ENCODE measurements at regions not wholly inside any gene's neighbourhood (a gene's known extent, or its start where the extent isn't known, plus 50 kb on each side); places are given as distances from the start of the nearest gene placed in this dataset.

DNA sequence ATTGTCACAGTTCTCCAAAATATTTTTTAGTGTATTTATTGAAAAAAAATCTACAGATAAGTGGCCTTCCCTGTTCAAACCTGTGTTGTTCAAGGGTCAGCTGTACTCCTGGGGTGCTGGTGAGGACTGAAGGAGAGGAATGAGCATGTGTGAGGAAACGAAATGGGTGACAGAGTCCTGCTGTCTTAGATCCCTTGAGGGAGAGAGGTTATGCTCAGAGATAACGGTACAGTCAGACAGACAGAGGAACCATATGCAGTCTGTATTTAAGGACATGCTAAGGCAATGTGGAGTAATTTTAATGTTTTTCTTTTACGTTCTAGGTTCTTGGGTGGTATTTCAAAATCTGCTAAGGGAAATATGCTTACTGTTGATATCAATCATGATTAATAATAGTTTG lies 352.9 kb upstream of the RGS6 start:
- no peaks in the 10 kb centered on the region for H3K4me1 ChIP-seq (ENCODE audit: control insufficient read depth in 2 of 2, insufficient read depth in 2 of 2, low read length in 2 of 2)
- no peak overlapping the region for H3K9ac ChIP-seq (ENCODE audit: low read depth in 1 of 2, low read length in 2 of 2)
- no peaks in the 10 kb centered on the region for H3K27me3 ChIP-seq (ENCODE audit: control insufficient read depth in 2 of 2, insufficient read depth in 2 of 2, low read length in 2 of 2)
- H3K4me3 ChIP-seq (ENCODE audit: low read length in 2 of 2) = no peak overlapping the region
- H3K27ac ChIP-seq (ENCODE audit: low read depth in 2 of 2, low read length in 2 of 2) = no peak overlapping the region
- no peaks in the 10 kb centered on the region for H3K36me3 ChIP-seq (ENCODE audit: control insufficient read depth in 2 of 2, insufficient read depth in 2 of 2, low read length in 2 of 2)
- no peaks in the 10 kb centered on the region for H3K9me3 ChIP-seq (ENCODE audit: control insufficient read depth in 2 of 2, low read length in 2 of 2)

DNA sequence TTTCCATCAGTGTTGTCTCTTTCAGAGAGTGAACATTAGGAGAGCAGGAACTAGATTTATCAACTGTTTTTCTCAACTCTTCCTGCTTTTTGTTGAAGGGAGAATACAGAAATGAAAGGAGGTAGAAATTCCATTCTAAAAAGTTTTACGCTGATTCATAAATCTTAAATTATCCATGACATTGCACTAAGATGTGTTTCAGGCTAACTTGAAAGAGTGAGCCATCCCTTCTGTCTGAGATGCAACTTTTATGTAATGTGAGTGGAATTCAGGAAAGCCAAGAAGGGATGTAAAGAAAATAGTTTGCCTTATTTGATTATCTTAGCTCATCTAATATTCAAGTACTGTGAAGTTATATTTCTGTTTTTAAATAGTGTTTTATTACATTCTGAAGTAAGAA lies 349.5 kb upstream of the RGS6 start:
- no peak overlapping the region for H3K27ac ChIP-seq (ENCODE audit: low read depth in 2 of 2, low read length in 2 of 2)
- H3K4me3 ChIP-seq (ENCODE audit: low read length in 2 of 2) = no peak overlapping the region
- no peak overlapping the region for H3K9ac ChIP-seq (ENCODE audit: low read depth in 1 of 2, low read length in 2 of 2)
- no peaks in the 10 kb centered on the region for H3K9me3 ChIP-seq (ENCODE audit: control insufficient read depth in 2 of 2, low read length in 2 of 2)
- H3K36me3 ChIP-seq (ENCODE audit: control insufficient read depth in 2 of 2, insufficient read depth in 2 of 2, low read length in 2 of 2) = no peaks in the 10 kb centered on the region
- H3K27me3 ChIP-seq (ENCODE audit: control insufficient read depth in 2 of 2, insufficient read depth in 2 of 2, low read length in 2 of 2) = no peaks in the 10 kb centered on the region
- H3K4me1 ChIP-seq (ENCODE audit: control insufficient read depth in 2 of 2, insufficient read depth in 2 of 2, low read length in 2 of 2) = no peaks in the 10 kb centered on the region

DNA sequence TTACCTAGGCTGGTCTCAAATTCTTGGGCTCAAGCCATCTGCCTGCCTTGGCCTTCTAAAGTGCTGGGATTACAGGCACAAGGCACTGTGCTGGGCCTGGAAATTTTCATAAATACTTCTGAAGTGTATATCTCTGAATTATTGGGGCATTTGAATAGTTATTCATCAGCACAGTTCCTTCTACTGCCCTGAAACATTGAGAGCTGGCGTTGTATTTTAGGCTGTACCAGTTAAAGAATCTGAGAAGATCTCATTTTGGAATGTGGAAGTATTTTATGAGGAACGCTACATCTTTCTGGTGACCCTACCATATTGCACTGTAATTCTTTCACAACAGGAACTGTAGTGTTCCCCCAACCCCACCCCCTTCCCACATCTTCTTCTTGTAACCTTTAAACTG lies 349.0 kb upstream of the RGS6 start:
- Histone ChIP-seq H3K9me3 (ENCODE audit: control insufficient read depth in 2 of 2, low read length in 2 of 2) (no peaks in the 10 kb centered on the region), H3K27me3 (ENCODE audit: control insufficient read depth in 2 of 2, insufficient read depth in 2 of 2, low read length in 2 of 2) (no peaks in the 10 kb centered on the region), H3K9ac (ENCODE audit: low read depth in 1 of 2, low read length in 2 of 2) (no peak overlapping the region), H3K27ac (ENCODE audit: low read depth in 2 of 2, low read length in 2 of 2) (no peak overlapping the region), H3K4me1 (ENCODE audit: control insufficient read depth in 2 of 2, insufficient read depth in 2 of 2, low read length in 2 of 2) (no peaks in the 10 kb centered on the region), H3K4me3 (ENCODE audit: low read length in 2 of 2) (no peak overlapping the region), H3K36me3 (ENCODE audit: control insufficient read depth in 2 of 2, insufficient read depth in 2 of 2, low read length in 2 of 2) (no peaks in the 10 kb centered on the region)

DNA sequence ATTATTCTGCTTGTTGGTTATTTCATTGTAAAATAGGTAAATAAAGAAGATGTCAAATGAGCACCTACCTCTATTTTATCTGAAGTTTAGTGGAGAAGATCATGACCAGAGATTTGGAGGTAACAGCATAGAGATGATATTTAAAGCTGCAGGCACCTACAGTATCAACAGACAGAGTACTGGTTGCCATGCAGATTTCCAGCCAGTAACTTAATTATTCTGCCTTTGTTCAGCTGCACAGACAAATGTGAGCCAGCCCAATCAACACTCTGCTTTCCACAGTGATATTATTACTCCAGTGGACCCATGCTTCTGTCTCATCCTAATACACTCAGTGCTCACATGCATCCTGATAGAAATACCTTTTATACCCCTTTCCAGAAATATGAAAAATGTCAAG lies 348.5 kb upstream of the RGS6 start:
- H3K9ac ChIP-seq (ENCODE audit: low read depth in 1 of 2, low read length in 2 of 2) = no peak overlapping the region
- no peaks in the 10 kb centered on the region for H3K27me3 ChIP-seq (ENCODE audit: control insufficient read depth in 2 of 2, insufficient read depth in 2 of 2, low read length in 2 of 2)
- H3K4me3 ChIP-seq (ENCODE audit: low read length in 2 of 2) = no peak overlapping the region
- no peaks in the 10 kb centered on the region for H3K4me1 ChIP-seq (ENCODE audit: control insufficient read depth in 2 of 2, insufficient read depth in 2 of 2, low read length in 2 of 2)
- H3K9me3 ChIP-seq (ENCODE audit: control insufficient read depth in 2 of 2, low read length in 2 of 2) = no peaks in the 10 kb centered on the region
- no peaks in the 10 kb centered on the region for H3K36me3 ChIP-seq (ENCODE audit: control insufficient read depth in 2 of 2, insufficient read depth in 2 of 2, low read length in 2 of 2)
- H3K27ac ChIP-seq (ENCODE audit: low read depth in 2 of 2, low read length in 2 of 2) = no peak overlapping the region

DNA sequence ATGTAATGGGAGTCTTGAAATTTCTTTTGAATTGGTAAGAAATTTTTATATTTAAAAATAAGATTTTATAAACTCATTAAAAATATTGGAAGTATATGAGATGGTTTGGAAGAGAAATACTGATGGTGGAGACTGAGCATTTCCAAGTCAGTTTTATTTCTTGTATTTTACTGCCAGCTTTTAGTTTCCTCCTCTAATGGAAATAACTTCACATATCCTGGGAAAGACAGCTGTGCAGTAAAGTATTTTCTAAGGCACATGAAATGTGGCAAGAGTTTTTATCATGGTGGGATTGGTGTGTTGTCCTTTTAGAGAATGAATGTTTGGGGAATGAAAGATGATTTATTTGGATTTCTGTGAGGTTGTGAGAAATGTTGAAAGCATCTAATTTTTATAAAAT lies 346.9 kb upstream of the RGS6 start:
- Histone ChIP-seq H3K4me3 (ENCODE audit: low read length in 2 of 2) (no peak overlapping the region), H3K9me3 (ENCODE audit: control insufficient read depth in 2 of 2, low read length in 2 of 2) (no peaks in the 10 kb centered on the region), H3K9ac (ENCODE audit: low read depth in 1 of 2, low read length in 2 of 2) (no peak overlapping the region), H3K27me3 (ENCODE audit: control insufficient read depth in 2 of 2, insufficient read depth in 2 of 2, low read length in 2 of 2) (no peaks in the 10 kb centered on the region), H3K27ac (ENCODE audit: low read depth in 2 of 2, low read length in 2 of 2) (no peak overlapping the region), H3K36me3 (ENCODE audit: control insufficient read depth in 2 of 2, insufficient read depth in 2 of 2, low read length in 2 of 2) (no peaks in the 10 kb centered on the region), H3K4me1 (ENCODE audit: control insufficient read depth in 2 of 2, insufficient read depth in 2 of 2, low read length in 2 of 2) (no peaks in the 10 kb centered on the region)

DNA sequence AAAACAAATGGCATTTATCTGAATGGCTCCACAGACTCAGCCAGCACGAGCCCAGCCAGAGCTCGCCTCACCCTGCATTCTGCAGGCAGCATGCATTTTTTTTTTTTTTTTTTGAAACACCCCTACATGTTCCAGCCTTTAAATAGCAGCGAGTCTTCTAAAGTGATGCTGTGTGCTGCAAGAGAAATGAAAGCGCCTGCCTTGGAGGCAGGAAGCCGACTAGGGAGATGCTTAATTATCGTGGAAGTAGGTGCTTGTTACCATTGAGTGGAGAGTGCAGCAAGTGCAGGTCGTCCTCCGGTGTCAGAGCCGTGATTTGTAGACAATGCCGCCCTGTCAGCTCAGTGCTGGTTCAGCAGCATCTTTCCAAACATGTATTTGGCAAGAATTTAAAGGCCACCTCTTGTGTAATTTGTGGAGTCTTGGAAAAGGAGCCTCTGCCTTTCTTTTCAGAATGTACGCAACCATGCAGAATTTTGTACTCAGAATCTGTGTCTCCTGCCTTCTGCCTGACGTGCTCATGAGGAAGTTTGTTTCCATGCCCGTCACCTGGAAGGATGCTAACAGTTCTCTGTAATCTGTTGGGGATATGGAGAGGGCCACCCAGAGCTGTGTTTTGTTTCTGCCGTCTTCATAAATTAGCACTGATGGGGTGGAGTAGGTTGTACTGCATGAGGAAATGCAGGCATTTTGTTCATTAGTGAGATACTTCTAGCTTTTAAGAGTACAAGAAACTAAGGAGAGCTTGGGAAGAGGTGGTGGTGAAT lies 345.9 kb upstream of the RGS6 start:
- no peaks in the 10 kb centered on the region for H3K4me1 ChIP-seq (ENCODE audit: control insufficient read depth in 2 of 2, insufficient read depth in 2 of 2, low read length in 2 of 2)
- H3K9me3 ChIP-seq (ENCODE audit: control insufficient read depth in 2 of 2, low read length in 2 of 2) = no peaks in the 10 kb centered on the region
- no peak overlapping the region for H3K27ac ChIP-seq (ENCODE audit: low read depth in 2 of 2, low read length in 2 of 2)
- no peak overlapping the region for H3K9ac ChIP-seq (ENCODE audit: low read depth in 1 of 2, low read length in 2 of 2)
- no peaks in the 10 kb centered on the region for H3K27me3 ChIP-seq (ENCODE audit: control insufficient read depth in 2 of 2, insufficient read depth in 2 of 2, low read length in 2 of 2)
- H3K4me3 ChIP-seq (ENCODE audit: low read length in 2 of 2) = peak overlapping the region in 1 of 2 donors; percentile 14
- no peaks in the 10 kb centered on the region for H3K36me3 ChIP-seq (ENCODE audit: control insufficient read depth in 2 of 2, insufficient read depth in 2 of 2, low read length in 2 of 2)

DNA sequence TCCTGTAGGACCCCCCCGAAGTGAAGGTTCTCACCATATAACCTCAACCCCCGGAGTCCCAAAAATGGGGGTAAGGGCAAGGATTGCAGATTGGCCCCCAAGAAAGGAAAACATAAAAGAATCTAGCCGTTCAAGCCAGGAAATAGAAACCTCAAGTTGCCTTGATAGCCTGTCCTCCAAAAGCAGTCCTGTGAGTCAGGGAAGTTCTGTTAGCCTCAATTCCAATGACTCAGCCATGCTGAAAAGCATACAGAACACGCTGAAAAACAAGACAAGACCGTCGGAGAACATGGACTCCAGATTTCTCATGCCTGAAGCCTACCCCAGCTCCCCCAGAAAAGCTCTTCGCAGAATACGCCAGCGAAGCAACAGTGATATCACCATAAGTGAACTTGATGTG lies 344.2 kb upstream of the RGS6 start:
- no peak overlapping the region for H3K27ac ChIP-seq (ENCODE audit: low read depth in 2 of 2, low read length in 2 of 2)
- no peaks in the 10 kb centered on the region for H3K27me3 ChIP-seq (ENCODE audit: control insufficient read depth in 2 of 2, insufficient read depth in 2 of 2, low read length in 2 of 2)
- H3K9me3 ChIP-seq (ENCODE audit: control insufficient read depth in 2 of 2, low read length in 2 of 2) = no peaks in the 10 kb centered on the region
- H3K4me1 ChIP-seq (ENCODE audit: control insufficient read depth in 2 of 2, insufficient read depth in 2 of 2, low read length in 2 of 2) = peaks cover 0 to 3% of the 10 kb centered on the region in 2 donors
- H3K4me3 ChIP-seq (ENCODE audit: low read length in 2 of 2) = no peak overlapping the region
- no peaks in the 10 kb centered on the region for H3K36me3 ChIP-seq (ENCODE audit: control insufficient read depth in 2 of 2, insufficient read depth in 2 of 2, low read length in 2 of 2)
- H3K9ac ChIP-seq (ENCODE audit: low read depth in 1 of 2, low read length in 2 of 2) = no peak overlapping the region

DNA sequence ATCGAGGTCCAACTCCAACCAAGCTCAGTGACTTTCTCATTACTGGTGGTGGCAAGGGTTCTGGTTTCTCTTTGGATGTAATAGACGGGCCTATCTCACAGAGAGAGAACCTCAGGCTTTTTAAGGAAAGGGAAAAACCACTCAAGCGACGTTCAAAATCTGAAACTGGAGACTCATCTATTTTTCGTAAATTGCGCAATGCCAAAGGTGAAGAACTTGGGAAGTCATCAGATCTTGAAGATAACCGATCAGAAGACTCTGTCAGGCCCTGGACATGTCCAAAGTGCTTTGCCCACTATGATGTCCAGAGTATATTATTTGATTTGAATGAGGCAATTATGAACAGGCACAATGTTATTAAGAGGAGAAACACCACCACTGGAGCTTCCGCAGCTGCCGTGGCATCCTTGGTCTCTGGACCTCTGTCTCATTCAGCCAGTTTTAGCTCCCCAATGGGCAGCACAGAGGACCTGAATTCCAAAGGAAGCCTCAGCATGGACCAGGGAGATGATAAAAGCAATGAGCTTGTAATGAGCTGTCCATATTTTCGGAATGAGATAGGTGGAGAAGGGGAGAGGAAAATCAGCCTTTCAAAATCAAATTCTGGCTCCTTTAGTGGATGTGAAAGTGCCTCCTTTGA lies 343.5 kb upstream of the RGS6 start:
- Histone ChIP-seq H3K4me1 (ENCODE audit: control insufficient read depth in 2 of 2, insufficient read depth in 2 of 2, low read length in 2 of 2) (peaks cover 0 to 3% of the 10 kb centered on the region in 2 donors), H3K36me3 (ENCODE audit: control insufficient read depth in 2 of 2, insufficient read depth in 2 of 2, low read length in 2 of 2) (no peaks in the 10 kb centered on the region), H3K9me3 (ENCODE audit: control insufficient read depth in 2 of 2, low read length in 2 of 2) (no peaks in the 10 kb centered on the region), H3K27me3 (ENCODE audit: control insufficient read depth in 2 of 2, insufficient read depth in 2 of 2, low read length in 2 of 2) (no peaks in the 10 kb centered on the region), H3K27ac (ENCODE audit: low read depth in 2 of 2, low read length in 2 of 2) (no peak overlapping the region), H3K9ac (ENCODE audit: low read depth in 1 of 2, low read length in 2 of 2) (no peak overlapping the region), H3K4me3 (ENCODE audit: low read length in 2 of 2) (no peak overlapping the region)

DNA sequence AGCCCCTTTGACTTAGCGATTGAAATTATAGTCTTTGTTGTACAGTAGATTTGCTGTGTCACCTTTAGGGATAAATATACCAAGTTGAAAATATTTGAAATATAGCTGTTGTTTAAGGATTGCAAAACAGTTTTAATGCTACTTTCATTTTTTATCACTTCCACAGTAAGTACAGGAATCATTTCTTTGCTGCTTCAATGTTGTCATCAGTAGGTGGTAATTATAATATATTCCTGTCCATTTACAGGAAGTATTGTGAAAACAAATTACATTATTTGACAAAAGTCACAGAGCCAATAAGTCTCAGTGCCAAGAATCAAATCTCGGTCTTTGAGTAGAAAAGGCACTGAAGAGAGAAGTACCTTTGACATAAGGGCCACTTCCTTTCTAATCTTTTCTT lies 342.6 kb upstream of the RGS6 start:
- no peaks in the 10 kb centered on the region for H3K36me3 ChIP-seq (ENCODE audit: control insufficient read depth in 2 of 2, insufficient read depth in 2 of 2, low read length in 2 of 2)
- no peaks in the 10 kb centered on the region for H3K9me3 ChIP-seq (ENCODE audit: control insufficient read depth in 2 of 2, low read length in 2 of 2)
- no peak overlapping the region for H3K9ac ChIP-seq (ENCODE audit: low read depth in 1 of 2, low read length in 2 of 2)
- no peak overlapping the region for H3K27ac ChIP-seq (ENCODE audit: low read depth in 2 of 2, low read length in 2 of 2)
- peaks cover 0 to 3% of the 10 kb centered on the region in 2 donors for H3K4me1 ChIP-seq (ENCODE audit: control insufficient read depth in 2 of 2, insufficient read depth in 2 of 2, low read length in 2 of 2)
- H3K27me3 ChIP-seq (ENCODE audit: control insufficient read depth in 2 of 2, insufficient read depth in 2 of 2, low read length in 2 of 2) = no peaks in the 10 kb centered on the region
- H3K4me3 ChIP-seq (ENCODE audit: low read length in 2 of 2) = no peak overlapping the region

DNA sequence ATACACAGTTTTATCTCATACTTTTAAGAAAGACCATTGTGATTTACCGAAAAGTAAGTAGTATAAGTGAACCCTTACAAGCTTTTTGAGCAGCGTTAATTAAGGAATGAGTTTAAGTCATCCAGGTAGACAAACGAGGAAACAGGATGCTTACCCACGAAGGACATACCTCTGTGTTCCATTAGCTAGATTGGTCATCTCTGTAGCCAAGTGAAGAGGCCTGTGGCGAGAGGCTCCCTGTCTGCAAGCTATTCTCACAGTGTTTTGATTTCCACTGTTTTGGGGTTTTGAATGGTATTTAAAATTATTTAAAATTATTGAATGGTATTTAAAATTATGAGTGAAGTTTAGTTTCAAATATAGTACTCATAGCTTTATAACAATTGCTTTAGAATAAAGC lies 342.1 kb upstream of the RGS6 start:
- Histone ChIP-seq H3K27me3 (ENCODE audit: control insufficient read depth in 2 of 2, insufficient read depth in 2 of 2, low read length in 2 of 2) (no peaks in the 10 kb centered on the region), H3K4me1 (ENCODE audit: control insufficient read depth in 2 of 2, insufficient read depth in 2 of 2, low read length in 2 of 2) (peaks cover 0 to 3% of the 10 kb centered on the region in 2 donors), H3K27ac (ENCODE audit: low read depth in 2 of 2, low read length in 2 of 2) (no peak overlapping the region), H3K9ac (ENCODE audit: low read depth in 1 of 2, low read length in 2 of 2) (no peak overlapping the region), H3K9me3 (ENCODE audit: control insufficient read depth in 2 of 2, low read length in 2 of 2) (no peaks in the 10 kb centered on the region), H3K36me3 (ENCODE audit: control insufficient read depth in 2 of 2, insufficient read depth in 2 of 2, low read length in 2 of 2) (no peaks in the 10 kb centered on the region), H3K4me3 (ENCODE audit: low read length in 2 of 2) (no peak overlapping the region)
